Bronchial epithelial cell (primary cell): ENCODE measurements at regions not wholly inside any gene's neighbourhood (a gene's known extent, or its start where the extent isn't known, plus 50 kb on each side); places are given as distances from the start of the nearest gene placed in this dataset.

ENCODE experiments used
- DNase-seq: peaks from one replicate; pipeline ENCODE4 v3.0.0-alpha.2; 2010; ENCODE audit warnings: low read depth
- FAIRE-seq: peaks from 2 replicates; lab custom pipeline; 2011; peaks lifted over from hg19 to GRCh38; lab: Jason Lieb, UNC
- H3K27me3 ChIP-seq: 2 replicates; pipeline ENCODE4 v1.5.1; 2011; ENCODE audit warnings: low read length; ENCODE audit not compliant: control insufficient read depth, insufficient read depth
- H3K36me3 ChIP-seq: 2 replicates; pipeline ENCODE4 v1.5.1; 2011; ENCODE audit warnings: low read length; ENCODE audit not compliant: control insufficient read depth, insufficient read depth
- H3K4me3 ChIP-seq: 2 replicates; pipeline ENCODE4 v1.5.1; 2011; ENCODE audit warnings: mild to moderate bottlenecking, low read depth, low read length, control low read depth
- TF ChIP-seq, protein P1 (sequence below): IDR thresholded peaks from 2 replicates; pipeline ENCODE4 v1.5.1; 2011; ENCODE audit warnings: mild to moderate bottlenecking, moderate library complexity, low read length, control low read depth, inconsistent platforms; ENCODE audit not compliant: insufficient read depth, severe bottlenecking

GRCh38 chr11:28826807-28827206 lies 718.6 kb downstream of the METTL15 start:
- FAIRE-seq = no peak
- H3K27me3 ChIP-seq = no peaks in the 10 kb centered on the region
- TF ChIP-seq, protein P1, sequence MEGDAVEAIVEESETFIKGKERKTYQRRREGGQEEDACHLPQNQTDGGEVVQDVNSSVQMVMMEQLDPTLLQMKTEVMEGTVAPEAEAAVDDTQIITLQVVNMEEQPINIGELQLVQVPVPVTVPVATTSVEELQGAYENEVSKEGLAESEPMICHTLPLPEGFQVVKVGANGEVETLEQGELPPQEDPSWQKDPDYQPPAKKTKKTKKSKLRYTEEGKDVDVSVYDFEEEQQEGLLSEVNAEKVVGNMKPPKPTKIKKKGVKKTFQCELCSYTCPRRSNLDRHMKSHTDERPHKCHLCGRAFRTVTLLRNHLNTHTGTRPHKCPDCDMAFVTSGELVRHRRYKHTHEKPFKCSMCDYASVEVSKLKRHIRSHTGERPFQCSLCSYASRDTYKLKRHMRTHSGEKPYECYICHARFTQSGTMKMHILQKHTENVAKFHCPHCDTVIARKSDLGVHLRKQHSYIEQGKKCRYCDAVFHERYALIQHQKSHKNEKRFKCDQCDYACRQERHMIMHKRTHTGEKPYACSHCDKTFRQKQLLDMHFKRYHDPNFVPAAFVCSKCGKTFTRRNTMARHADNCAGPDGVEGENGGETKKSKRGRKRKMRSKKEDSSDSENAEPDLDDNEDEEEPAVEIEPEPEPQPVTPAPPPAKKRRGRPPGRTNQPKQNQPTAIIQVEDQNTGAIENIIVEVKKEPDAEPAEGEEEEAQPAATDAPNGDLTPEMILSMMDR = no peak
- DNase-seq = no peak
- no peaks in the 10 kb centered on the region for H3K36me3 ChIP-seq
- no peak overlapping the region for H3K4me3 ChIP-seq

GRCh38 chr11:28822576-28822975 lies 714.4 kb downstream of the METTL15 start:
- TF ChIP-seq, protein P1 = no peak
- DNase-seq (peak; percentile 66), FAIRE-seq (no peak)
- Histone ChIP-seq H3K36me3 (no peaks in the 10 kb centered on the region), H3K4me3 (no peak overlapping the region), H3K27me3 (no peaks in the 10 kb centered on the region)

- DNase-seq (peak; percentile 40), FAIRE-seq (no peak)
- H3K36me3 ChIP-seq = no peaks in the 10 kb centered on the region
- no peaks in the 10 kb centered on the region for H3K27me3 ChIP-seq
- no peak overlapping the region for H3K4me3 ChIP-seq
- TF ChIP-seq, protein P1 = no peak
Observed at GRCh38 chr11:28820296-28820989, 712.3 kb downstream of the METTL15 start.

DNA sequence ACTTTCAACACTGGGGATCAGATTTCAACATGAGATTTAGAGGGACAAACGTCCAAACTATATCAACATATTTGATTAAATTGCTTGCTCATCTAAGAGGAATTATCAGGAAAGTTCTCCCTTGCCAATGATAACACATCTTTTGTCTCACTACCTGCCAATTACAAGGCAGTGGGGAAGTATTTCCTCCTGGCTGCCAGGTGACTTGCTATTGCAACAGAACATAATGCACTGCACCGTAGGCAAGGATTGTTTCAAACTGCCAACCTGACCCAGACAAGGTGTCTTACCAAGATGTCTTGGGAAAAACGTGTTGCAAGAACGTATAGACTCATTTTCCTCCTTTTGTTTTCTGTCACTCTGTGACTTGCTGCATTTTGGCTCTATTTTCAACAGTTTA lies 711.6 kb downstream of the METTL15 start:
- peak; percentile 85 for FAIRE-seq
- Histone ChIP-seq H3K27me3 (no peaks in the 10 kb centered on the region), H3K36me3 (no peaks in the 10 kb centered on the region), H3K4me3 (no peak overlapping the region)
- peak; percentile 70 for DNase-seq
- TF ChIP-seq, protein P1 = no peak

GRCh38 chr11:28815110-28815509 lies 706.9 kb downstream of the METTL15 start:
- DNase-seq (peak; percentile 89), FAIRE-seq (no peak)
- H3K36me3 ChIP-seq = no peaks in the 10 kb centered on the region
- H3K27me3 ChIP-seq = no peaks in the 10 kb centered on the region
- TF ChIP-seq, protein P1 = no peak
- H3K4me3 ChIP-seq = no peak overlapping the region

GRCh38 chr11:28808771-28809170 lies 700.6 kb downstream of the METTL15 start:
- no peak overlapping the region for H3K4me3 ChIP-seq
- no peaks in the 10 kb centered on the region for H3K36me3 ChIP-seq
- H3K27me3 ChIP-seq = no peaks in the 10 kb centered on the region
- TF ChIP-seq, protein P1 = no peak
- peak; percentile 97 for DNase-seq
- FAIRE-seq = peak; percentile 80
